ENCODE measurements at regions not wholly inside any gene's neighbourhood (a gene's known extent, or its start where the extent isn't known, plus 50 kb on each side); places are given as distances from the start of the nearest gene placed in this dataset.

GRCh38 chr7:18230271-18230670, 202.6 kb upstream of the PRPS1L1 start:
- TF ChIP-seq CTCF (IDR thresholded peaks at IDR 0.05) (no peak), EZH2phosphoT487 (IDR thresholded peaks at IDR 0.05) (no peak)

Measured in neural progenitor cell (in vitro differentiated cells).